Left lung (tissue), 4 donors: ENCODE measurements at regions not wholly inside any gene's neighbourhood (a gene's known extent, or its start where the extent isn't known, plus 50 kb on each side); places are given as distances from the start of the nearest gene placed in this dataset.

ENCODE experiments used
- ATAC-seq: fragments of 200-7000 bp; cut with Tn5 transposase; one replicate; pipeline ENCODE4 v1.9.1; 2020; ENCODE audit warnings: moderate library complexity
- DNase-seq, 4 donors: peaks; one replicate each; pipeline ENCODE4 v3.0.0-alpha.2; 2013 to 2020
- H3K27ac ChIP-seq, 2 donors: fragments of 200-600 bp; sonication (generic) in 1 of 2; one replicate each; pipeline versions ENCODE4 v1.5.0 to v1.8.0; 2020 to 2021
- H3K27me3 ChIP-seq, 2 donors: fragments of 200-600 bp; sonication (generic) in 1 of 2; one replicate each; pipeline versions ENCODE4 v1.5.0 to v1.8.0; 2020 to 2021
- H3K36me3 ChIP-seq, 2 donors: fragments of 200-600 bp; sonication (generic) in 1 of 2; one replicate each; pipeline versions ENCODE4 v1.5.0 to v1.8.0; 2020 to 2021
- H3K4me1 ChIP-seq, 2 donors: fragments of 200-600 bp; one replicate each; pipeline ENCODE4 v1.8.0; 2021
- H3K4me3 ChIP-seq, 2 donors: fragments of 200-600 bp; sonication (generic) in 1 of 2; one replicate each; pipeline versions ENCODE4 v1.5.0 to v1.8.0; 2020 to 2021; ENCODE audit warnings: mild to moderate bottlenecking in 1 of 2
- H3K9me3 ChIP-seq, 2 donors: fragments of 200-600 bp; sonication (generic) in 1 of 2; one replicate each; pipeline versions ENCODE4 v1.5.0 to v1.8.0; 2020 to 2021
- CTCF ChIP-seq, 2 donors: fragments of 200-600 bp; sonication (generic) in 1 of 2; IDR thresholded peaks; one replicate each; pipeline versions ENCODE4 v1.5.0 to v1.8.0; 2021; ENCODE audit warnings: antibody characterized with exemption in 2 of 2
- intact Hi-C, 2 donors: fragments of 100-400 bp; cut with DNase I; formaldehyde crosslinking; loops; one replicate each; pipeline versions ENCODE4 v1.11.2 to v1.14.2; 2022
- donor health status: DM: no; HTN: yes; CAD: no.
- donor health status: DM: no; HTN: no; CAD: no.

- Histone ChIP-seq H3K4me1 (no peaks in the 10 kb centered on the region), H3K4me3 (no peak overlapping the region), H3K9me3 (no peaks in the 10 kb centered on the region), H3K27me3 (peaks cover 0 to 63% of the 10 kb centered on the region in 2 donors), H3K36me3 (no peaks in the 10 kb centered on the region), H3K27ac (no peak overlapping the region)
- peak in 2 of 4 donors; percentile 28 to 51 for DNase-seq
- intact Hi-C loops = no loop called here
- no peak for ATAC-seq
- TF ChIP-seq CTCF (IDR thresholded peaks at IDR 0.05) = no peak
These were observed 100.9 kb upstream of the NKX1-1 start for GRCh38 chr4:1506956-1507721.

GRCh38 chr4:1505511-1506460 is 99.5 kb upstream of the NKX1-1 start:
- ATAC-seq (no peak), DNase-seq (peak in 2 of 4 donors; percentile 21 to 72)
- TF ChIP-seq CTCF (IDR thresholded peaks at IDR 0.05) = no peak
- no peaks in the 10 kb centered on the region for H3K36me3 ChIP-seq
- no peak overlapping the region for H3K27ac ChIP-seq
- H3K4me1 ChIP-seq = no peaks in the 10 kb centered on the region
- H3K9me3 ChIP-seq = no peaks in the 10 kb centered on the region
- intact Hi-C loops = no loop called here
- peaks cover 0 to 68% of the 10 kb centered on the region in 2 donors for H3K27me3 ChIP-seq
- H3K4me3 ChIP-seq = no peak overlapping the region

- intact Hi-C loops = no loop called here
- no peaks in the 10 kb centered on the region for H3K36me3 ChIP-seq
- peaks cover 0 to 68% of the 10 kb centered on the region in 2 donors for H3K27me3 ChIP-seq
- ATAC-seq (no peak), DNase-seq (peak in 2 of 4 donors; percentile 21 to 47)
- no peak for TF ChIP-seq CTCF (IDR thresholded peaks at IDR 0.05)
- H3K4me3 ChIP-seq = no peak overlapping the region
- no peaks in the 10 kb centered on the region for H3K9me3 ChIP-seq
- H3K4me1 ChIP-seq = no peaks in the 10 kb centered on the region
- no peak overlapping the region for H3K27ac ChIP-seq
These were observed 98.6 kb upstream of the NKX1-1 start for GRCh38 chr4:1504595-1505500.

DNA sequence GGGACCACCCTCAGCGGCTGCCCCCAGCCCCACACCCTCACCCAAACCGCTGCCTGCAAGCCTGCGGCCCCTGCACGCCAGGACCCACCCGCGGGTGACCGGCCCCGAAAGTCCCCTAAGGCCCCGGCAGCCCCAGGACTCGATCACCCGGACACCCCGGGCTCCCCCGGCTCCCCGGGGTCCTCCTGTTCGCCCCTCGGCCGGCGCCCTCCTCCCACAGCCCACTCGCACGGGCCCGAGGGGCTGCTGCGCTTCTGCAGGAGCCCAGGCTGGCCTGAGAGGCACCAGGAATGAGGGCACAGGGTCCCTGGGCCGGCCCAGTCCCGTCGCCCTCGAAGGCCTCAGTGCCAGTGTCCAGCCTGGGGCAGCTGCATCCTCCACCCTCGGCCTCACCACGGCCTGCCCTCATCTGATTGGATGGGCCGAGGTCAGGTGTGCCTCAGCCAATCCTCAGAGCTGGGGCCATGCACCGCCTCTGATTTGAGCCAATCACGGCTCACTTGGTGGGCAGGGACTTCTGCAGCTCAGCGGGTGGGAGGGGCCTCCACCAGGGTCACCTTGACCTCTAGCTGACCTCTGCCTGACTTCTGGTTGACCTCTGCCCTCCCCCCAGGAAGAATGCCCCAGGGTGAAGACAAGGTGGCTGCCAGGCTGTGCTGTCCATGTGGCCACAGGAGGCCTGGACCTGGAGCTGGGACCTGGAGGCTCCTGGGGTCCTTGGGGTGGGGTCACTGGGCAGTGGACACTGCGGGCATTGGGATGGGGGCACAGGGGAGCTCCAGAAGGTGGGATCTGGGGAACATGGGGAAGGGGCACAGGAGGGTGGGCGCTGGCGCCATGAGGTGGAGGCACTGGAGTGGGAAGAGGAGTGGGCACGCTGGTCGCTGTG is 97.6 kb upstream of the NKX1-1 start:
- DNase-seq (peak in 2 of 4 donors; percentile 24 to 80), ATAC-seq (no peak)
- Histone ChIP-seq H3K27ac (no peak overlapping the region), H3K27me3 (peaks cover 0 to 59% of the 10 kb centered on the region in 2 donors), H3K4me1 (no peaks in the 10 kb centered on the region), H3K36me3 (no peaks in the 10 kb centered on the region), H3K9me3 (no peaks in the 10 kb centered on the region), H3K4me3 (no peak overlapping the region)
- TF ChIP-seq CTCF (IDR thresholded peaks at IDR 0.05) = no peak
- intact Hi-C loops = no loop called here
